Neuronal stem cell (in vitro differentiated cells): ENCODE measurements at regions not wholly inside any gene's neighbourhood (a gene's known extent, or its start where the extent isn't known, plus 50 kb on each side); places are given as distances from the start of the nearest gene placed in this dataset.
A peak's percentile ranks its signal among the peaks of the same experiment; 100 is the strongest.

Experiments
- DNase-seq: peaks from one replicate; pipeline ENCODE4 v3.0.0-alpha.2; 2013; ENCODE audit warnings: low spot score
- H2AFZ ChIP-seq: one replicate; pipeline ENCODE4 v1.6.1; 2013; ENCODE audit warnings: mild to moderate bottlenecking, low read length, inconsistent platforms
- H2AK5ac ChIP-seq: 2 replicates; pipeline ENCODE4 v1.6.1; 2013; ENCODE audit warnings: low read depth, mild to moderate bottlenecking, inconsistent platforms, low read length, moderate library complexity, mixed read lengths
- H2BK120ac ChIP-seq: 2 replicates; pipeline ENCODE4 v1.6.1; 2013; ENCODE audit warnings: low read depth, mild to moderate bottlenecking, inconsistent platforms, low read length, moderate library complexity, mixed read lengths
- H2BK12ac ChIP-seq: one replicate; pipeline ENCODE4 v1.6.1; 2013; ENCODE audit warnings: low read length, inconsistent platforms
- H2BK15ac ChIP-seq: 2 replicates; pipeline ENCODE4 v1.6.1; 2013; ENCODE audit warnings: mild to moderate bottlenecking, low read length, inconsistent platforms, mixed read lengths
- H2BK5ac ChIP-seq: one replicate; pipeline ENCODE4 v1.6.1; 2013; ENCODE audit warnings: inconsistent platforms, mild to moderate bottlenecking, low read length, moderate library complexity
- H3K14ac ChIP-seq: one replicate; pipeline ENCODE4 v1.6.1; 2013; ENCODE audit warnings: low read length, inconsistent platforms
- H3K18ac ChIP-seq: 2 replicates; pipeline ENCODE4 v1.6.1; 2013; ENCODE audit warnings: low read length, inconsistent platforms
- H3K23ac ChIP-seq: 2 replicates; pipeline ENCODE4 v1.6.1; 2013; ENCODE audit warnings: low read depth, mild to moderate bottlenecking, mixed read lengths, low read length, inconsistent platforms; ENCODE audit not compliant: poor library complexity
- H3K27ac ChIP-seq: replicated peaks from 3 replicates; pipeline ENCODE4 v1.5.1; 2013; ENCODE audit warnings: low read length, inconsistent platforms
- H3K27me3 ChIP-seq, 3 experiments: 2 replicates each; pipeline ENCODE4 v1.6.1; 2013; ENCODE audit warnings: low read length in 3 of 3, mild to moderate bottlenecking in 2 of 3, inconsistent platforms in 1 of 3, low read depth in 1 of 3, mixed read lengths in 1 of 3, moderate library complexity in 1 of 3; ENCODE audit not compliant: control insufficient read depth in 3 of 3, insufficient read depth in 3 of 3
- H3K36me3 ChIP-seq, 2 donors: replicated peaks in 1 of 2; 2 replicates each; pipeline ENCODE4 v1.6.1; 2013; ENCODE audit warnings: low read length in 2 of 2; ENCODE audit not compliant: control insufficient read depth in 2 of 2, insufficient read depth in 2 of 2
- H3K4ac ChIP-seq: 2 replicates; pipeline ENCODE4 v1.6.1; 2013; ENCODE audit warnings: inconsistent platforms, mild to moderate bottlenecking, low read length, moderate library complexity
- H3K4me1 ChIP-seq, 2 donors: 1 replicate in 1 of 2; 2 replicates in 1 of 2; pipeline ENCODE4 v1.6.1; 2013; ENCODE audit warnings: low read length in 2 of 2, low read depth in 1 of 2; ENCODE audit not compliant: control insufficient read depth in 2 of 2, insufficient read depth in 1 of 2
- H3K4me2 ChIP-seq: one replicate; pipeline ENCODE4 v1.6.1; 2013; ENCODE audit warnings: mild to moderate bottlenecking, low read length, inconsistent platforms; ENCODE audit not compliant: insufficient read depth, poor library complexity, severe bottlenecking
- H3K4me3 ChIP-seq, 2 donors: 2 replicates each; pipeline ENCODE4 v1.5.1; 2013; ENCODE audit warnings: low read length in 2 of 2, mild to moderate bottlenecking in 2 of 2, inconsistent platforms in 1 of 2, moderate library complexity in 1 of 2
- H3K79me1 ChIP-seq: one replicate; pipeline ENCODE4 v1.6.1; 2013; ENCODE audit warnings: low read depth, mild to moderate bottlenecking, inconsistent platforms, low read length, moderate library complexity
- H3K9ac ChIP-seq: one replicate; pipeline ENCODE4 v1.6.1; 2013; ENCODE audit warnings: mild to moderate bottlenecking, low read depth, low read length, inconsistent platforms; ENCODE audit not compliant: poor library complexity
- H3K9me3 ChIP-seq, 2 donors: replicated peaks in 1 of 2; 2 replicates each; pipeline versions ENCODE3 to v1.6.1; 2013; ENCODE audit warnings: low read length in 2 of 2, mild to moderate bottlenecking in 2 of 2, inconsistent platforms in 1 of 2, low read depth in 1 of 2, mixed read lengths in 1 of 2, moderate library complexity in 1 of 2; ENCODE audit not compliant: control insufficient read depth in 2 of 2, insufficient read depth in 1 of 2
- H4K8ac ChIP-seq: one replicate; pipeline ENCODE4 v1.6.1; 2013; ENCODE audit warnings: low read depth, mild to moderate bottlenecking, inconsistent platforms, low read length, moderate library complexity
- H4K91ac ChIP-seq: one replicate; pipeline ENCODE4 v1.6.1; 2013; ENCODE audit warnings: low read length, low read depth, mild to moderate bottlenecking, inconsistent platforms; ENCODE audit not compliant: poor library complexity
- WGBS, 2 donors: extraction: QIAGEN DNeasy Blood & Tissue Kit; methylation state at CpG; one replicate each; pipeline ENCODE4 v1.1.7; 2013; ENCODE audit warnings: missing lambda C conversion rate in 2 of 2, mixed read lengths in 1 of 2; ENCODE audit not compliant: insufficient read length in 2 of 2, insufficient replicate concordance in 1 of 2; ENCODE audit errors: extremely low coverage in 2 of 2; 5-methylcytosine and 5-hydroxymethylcytosine counted together

DNA sequence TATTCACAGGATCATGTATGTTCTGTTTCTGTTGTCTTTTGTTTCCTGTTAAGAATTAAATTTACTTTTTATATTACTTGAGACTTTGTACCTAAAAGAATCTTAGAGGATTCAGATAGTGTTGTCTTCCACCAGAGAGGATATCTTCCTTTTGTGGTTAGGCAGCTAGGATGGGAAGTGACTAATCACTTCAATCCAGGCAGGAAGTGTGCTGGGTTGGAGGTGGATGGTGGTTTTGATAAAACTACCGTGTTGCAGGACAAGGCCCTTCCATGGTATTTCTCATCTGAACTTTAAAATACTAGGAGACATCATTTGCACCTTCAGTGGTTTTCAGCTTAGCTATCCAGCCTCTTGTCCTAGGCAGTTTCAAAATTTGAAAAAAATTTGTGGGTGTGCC lies 728.6 kb upstream of the CDH2 start:
- H2BK5ac ChIP-seq: no peak overlapping the region
- H4K91ac ChIP-seq: no peak overlapping the region
- H3K4me1 ChIP-seq: peaks cover 0 to 4% of the 10 kb centered on the region in 2 donors
- H3K4ac ChIP-seq: no peak overlapping the region
- H3K27ac ChIP-seq: no peak overlapping the region
- no peaks in the 10 kb centered on the region for H3K36me3 ChIP-seq
- no CpG with 5 or more reads among the region's 1 CpG for WGBS, 2 donors
- H3K4me3 ChIP-seq: no peak overlapping the region
- no peak overlapping the region for H2BK15ac ChIP-seq
- no peak overlapping the region for H2AK5ac ChIP-seq
- H3K79me1 ChIP-seq: no peaks in the 10 kb centered on the region
- H3K9ac ChIP-seq: no peak overlapping the region
- H4K8ac ChIP-seq: no peak overlapping the region
- H2BK120ac ChIP-seq: no peak overlapping the region
- no peaks in the 10 kb centered on the region for H3K9me3 ChIP-seq
- no peak overlapping the region for H3K23ac ChIP-seq
- no peak overlapping the region for H3K14ac ChIP-seq
- H3K27me3 ChIP-seq: no peaks in the 10 kb centered on the region
- no peak overlapping the region for H3K18ac ChIP-seq
- no peak overlapping the region for H3K4me2 ChIP-seq
- DNase-seq: no peak
- H2BK12ac ChIP-seq: no peak overlapping the region
- peak overlapping the region; percentile 27 for H2AFZ ChIP-seq

DNA sequence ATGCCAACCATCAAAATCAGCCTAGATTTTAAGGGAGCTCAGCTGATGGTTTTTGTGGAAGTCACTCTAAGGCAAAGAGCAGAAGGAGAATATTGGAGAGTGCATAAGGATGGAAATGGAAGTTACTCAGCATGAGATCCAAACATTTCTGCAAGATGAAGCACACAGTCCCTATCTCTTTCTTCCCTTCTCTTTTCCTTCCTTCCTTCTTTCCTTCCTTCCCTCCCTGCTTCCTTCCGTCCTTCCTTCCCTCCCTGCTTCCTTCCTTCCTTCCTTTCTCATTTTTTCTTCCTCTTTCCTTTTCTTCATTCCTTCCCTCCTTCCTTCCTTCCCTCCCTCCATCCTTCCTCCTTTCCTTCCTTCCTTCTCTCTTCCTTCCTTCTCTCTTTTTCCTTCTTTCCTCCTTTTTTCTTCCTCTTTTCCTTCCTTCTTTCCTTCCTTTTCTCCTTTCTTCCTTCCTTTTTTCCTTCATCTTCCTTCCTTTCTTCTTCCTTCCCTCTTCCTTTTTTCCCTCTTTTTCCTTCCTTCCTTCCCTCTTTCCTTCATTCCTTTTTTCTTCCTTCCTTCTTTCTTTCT lies 727.9 kb upstream of the CDH2 start:
- H3K14ac ChIP-seq: no peak overlapping the region
- no peak overlapping the region for H3K4me3 ChIP-seq
- H4K8ac ChIP-seq: no peak overlapping the region
- no peak overlapping the region for H3K4ac ChIP-seq
- no peak overlapping the region for H2BK15ac ChIP-seq
- H2BK12ac ChIP-seq: no peak overlapping the region
- H3K27me3 ChIP-seq: no peaks in the 10 kb centered on the region
- no peak overlapping the region for H2BK5ac ChIP-seq
- H3K9me3 ChIP-seq: no peaks in the 10 kb centered on the region
- no peaks in the 10 kb centered on the region for H3K79me1 ChIP-seq
- H2AFZ ChIP-seq: no peak overlapping the region
- no peak overlapping the region for H4K91ac ChIP-seq
- H3K4me2 ChIP-seq: no peak overlapping the region
- no peak overlapping the region for H3K23ac ChIP-seq
- no peak overlapping the region for H2AK5ac ChIP-seq
- H3K27ac ChIP-seq: no peak overlapping the region
- no CpG with 5 or more reads among the region's 1 CpG for WGBS, 2 donors
- H3K36me3 ChIP-seq: no peaks in the 10 kb centered on the region
- no peak overlapping the region for H2BK120ac ChIP-seq
- no peak for DNase-seq
- H3K9ac ChIP-seq: no peak overlapping the region
- H3K18ac ChIP-seq: no peak overlapping the region
- H3K4me1 ChIP-seq: peaks cover 0 to 4% of the 10 kb centered on the region in 2 donors

DNA sequence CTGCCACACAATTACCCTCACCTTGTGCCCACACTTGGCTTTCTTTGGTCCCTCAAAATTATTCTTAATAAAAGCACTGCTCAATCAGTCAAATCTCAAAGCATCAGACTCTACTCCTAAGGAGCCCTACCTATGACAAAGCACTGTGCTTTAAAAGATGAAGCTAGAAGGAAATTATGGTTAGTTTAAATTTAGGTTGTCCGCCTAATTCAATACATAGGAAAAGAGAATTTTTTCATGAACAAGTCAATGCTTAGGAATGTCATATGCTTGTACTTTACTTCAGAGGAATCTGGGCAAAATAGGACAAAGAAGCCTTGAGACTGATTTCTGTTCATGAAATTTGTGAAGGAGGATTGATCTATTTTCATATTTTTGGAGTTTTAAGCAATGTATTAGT lies 726.4 kb upstream of the CDH2 start:
- Histone ChIP-seq H2BK120ac (no peak overlapping the region), H3K4ac (no peak overlapping the region), H2AFZ (no peak overlapping the region), H2BK12ac (no peak overlapping the region), H4K8ac (no peak overlapping the region), H3K9ac (no peak overlapping the region), H3K4me3 (no peak overlapping the region), H3K9me3 (no peaks in the 10 kb centered on the region), H3K36me3 (no peaks in the 10 kb centered on the region), H3K79me1 (no peaks in the 10 kb centered on the region), H3K27ac (no peak overlapping the region), H3K4me1 (no peaks in the 10 kb centered on the region), H3K27me3 (no peaks in the 10 kb centered on the region), H3K18ac (no peak overlapping the region), H2BK5ac (no peak overlapping the region), H3K4me2 (no peak overlapping the region), H3K23ac (no peak overlapping the region), H2BK15ac (no peak overlapping the region), H2AK5ac (no peak overlapping the region), H4K91ac (no peak overlapping the region), H3K14ac (no peak overlapping the region)
- WGBS, 2 donors: no CpG with 5 or more reads among the region's 1 CpG
- no peak for DNase-seq

DNA sequence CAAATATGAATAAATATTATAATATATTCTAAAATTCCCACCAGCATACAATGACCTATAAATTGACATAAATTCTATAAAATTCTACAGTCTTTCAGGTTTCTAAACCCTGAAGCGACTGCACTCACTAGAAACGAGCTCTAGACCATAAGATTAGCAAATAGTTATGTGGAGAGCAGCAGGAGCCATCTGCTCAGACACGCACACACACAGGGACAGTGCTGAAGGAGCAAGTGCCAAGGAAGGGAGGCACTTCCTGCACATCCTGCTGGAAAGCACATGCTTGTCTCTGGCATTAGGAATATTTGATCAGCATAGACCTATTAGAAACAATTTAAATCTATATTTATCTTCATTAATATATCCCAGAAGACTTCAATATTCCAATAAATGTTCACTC lies 713.9 kb upstream of the CDH2 start:
- no peak for DNase-seq
- no peak overlapping the region for H3K4ac ChIP-seq
- no peak overlapping the region for H2BK12ac ChIP-seq
- no peak overlapping the region for H2BK5ac ChIP-seq
- no peak overlapping the region for H3K27ac ChIP-seq
- no peak overlapping the region for H3K9ac ChIP-seq
- H3K79me1 ChIP-seq: no peaks in the 10 kb centered on the region
- no peak overlapping the region for H4K91ac ChIP-seq
- no peaks in the 10 kb centered on the region for H3K4me1 ChIP-seq
- no peak overlapping the region for H2BK120ac ChIP-seq
- H3K9me3 ChIP-seq: no peaks in the 10 kb centered on the region
- no CpG with 5 or more reads among the region's 3 CpGs for WGBS, 2 donors
- H3K4me3 ChIP-seq: no peak overlapping the region
- H3K27me3 ChIP-seq: no peaks in the 10 kb centered on the region
- H3K36me3 ChIP-seq: no peaks in the 10 kb centered on the region
- no peak overlapping the region for H2BK15ac ChIP-seq
- H3K23ac ChIP-seq: no peak overlapping the region
- no peak overlapping the region for H3K4me2 ChIP-seq
- no peak overlapping the region for H4K8ac ChIP-seq
- no peak overlapping the region for H2AFZ ChIP-seq
- no peak overlapping the region for H2AK5ac ChIP-seq
- no peak overlapping the region for H3K14ac ChIP-seq
- no peak overlapping the region for H3K18ac ChIP-seq
